Muscle of back (tissue), 3 donors: ENCODE measurements at regions not wholly inside any gene's neighbourhood (a gene's known extent, or its start where the extent isn't known, plus 50 kb on each side); places are given as distances from the start of the nearest gene placed in this dataset.
"Not testable (repeated sequence)": the region's sequence is repeated elsewhere in the genome, so short reads cannot be mapped to it uniquely, and the experiment has no call there.

Experiments
- DNase-seq, 3 donors: peaks; one replicate each; pipeline versions ENCODE4 v3.0.0 to v3.0.0-alpha.2; 2013

GRCh38 chr10:33861016-33861704 is 526.7 kb upstream of the NRP1 start:
- DNase-seq = no peak

- DNase-seq = no peak
These were observed 526.1 kb upstream of the NRP1 start for GRCh38 chr10:33860552-33860951.

- no peak for DNase-seq
These were observed 525.0 kb upstream of the NRP1 start for GRCh38 chr10:33859319-33860022.

- DNase-seq = no peak
These were observed 523.9 kb upstream of the NRP1 start for GRCh38 chr10:33858326-33858725.

- DNase-seq = not testable (repeated sequence)
These were observed 518.8 kb upstream of the NRP1 start for GRCh38 chr10:33853221-33853620.

- DNase-seq = no peak
These were observed 508.9 kb upstream of the NRP1 start for GRCh38 chr10:33843379-33843778.

GRCh38 chr10:33841678-33842077 is 507.2 kb upstream of the NRP1 start:
- no peak for DNase-seq

GRCh38 chr10:33838731-33839130 is 504.3 kb upstream of the NRP1 start:
- no peak for DNase-seq

GRCh38 chr10:33837736-33838135 is 503.3 kb upstream of the NRP1 start:
- no peak for DNase-seq

GRCh38 chr10:33835556-33835955 is 501.1 kb upstream of the NRP1 start:
- no peak for DNase-seq

GRCh38 chr10:33833566-33833965 is 499.1 kb upstream of the NRP1 start:
- DNase-seq = no peak

- DNase-seq = no peak
These were observed 497.8 kb upstream of the NRP1 start for GRCh38 chr10:33832124-33832787.

- DNase-seq = no peak
These were observed 497.1 kb upstream of the NRP1 start for GRCh38 chr10:33831591-33831990.

- not testable (repeated sequence) for DNase-seq
These were observed 495.4 kb upstream of the NRP1 start for GRCh38 chr10:33829899-33830298.

GRCh38 chr10:33828592-33828991 is 494.1 kb upstream of the NRP1 start:
- DNase-seq = no peak

GRCh38 chr10:33826186-33826585 is 491.7 kb upstream of the NRP1 start:
- DNase-seq = peak in 1 of 3 donors; percentile 30

GRCh38 chr10:33822774-33823173 is 488.3 kb upstream of the NRP1 start:
- DNase-seq = no peak

- DNase-seq = no peak
These were observed 486.1 kb upstream of the NRP1 start for GRCh38 chr10:33820531-33820930.

- DNase-seq = peak in 2 of 3 donors; percentile 22 to 49
These were observed 484.7 kb upstream of the NRP1 start for GRCh38 chr10:33819206-33819605.

GRCh38 chr10:33818343-33818742 is 483.9 kb upstream of the NRP1 start:
- DNase-seq = no peak

- DNase-seq = no peak
These were observed 483.1 kb upstream of the NRP1 start for GRCh38 chr10:33817605-33818004.

GRCh38 chr10:33815776-33816175 is 481.3 kb upstream of the NRP1 start:
- no peak for DNase-seq

- DNase-seq = no peak
These were observed 479.4 kb upstream of the NRP1 start for GRCh38 chr10:33813871-33814270.
